NCI-H446 (cell line): ENCODE measurements at regions not wholly inside any gene's neighbourhood (a gene's known extent, or its start where the extent isn't known, plus 50 kb on each side); places are given as distances from the start of the nearest gene placed in this dataset.
"Not testable (repeated sequence)": the region's sequence is repeated elsewhere in the genome, so short reads cannot be mapped to it uniquely, and the experiment has no call there.

Experiments used
- DNase-seq, 2 experiments: peaks; one replicate each; lab custom pipeline; 2025; lab: John Stamatoyannopoulos, UW

DNA sequence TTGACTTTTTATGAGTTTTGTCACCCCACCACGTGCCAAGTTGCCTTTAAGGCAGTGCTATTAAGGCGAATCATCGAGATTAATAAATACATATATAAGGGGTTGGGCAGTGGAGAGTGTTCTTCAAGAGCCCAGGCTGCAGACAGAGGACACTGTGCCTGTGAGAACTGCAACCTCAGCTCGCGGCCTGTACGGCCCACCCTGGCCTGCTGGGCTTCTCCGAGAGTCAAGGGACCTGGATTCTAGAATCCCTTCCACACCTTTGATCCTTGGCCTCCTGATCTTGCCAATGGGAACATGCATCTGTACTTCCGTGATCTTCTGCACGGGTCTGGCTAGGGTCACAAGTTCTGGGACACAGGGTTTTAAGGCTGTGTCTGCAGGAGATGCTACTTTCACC is 54.5 kb downstream of the IRX5 start:
- DNase-seq = no peak

DNA sequence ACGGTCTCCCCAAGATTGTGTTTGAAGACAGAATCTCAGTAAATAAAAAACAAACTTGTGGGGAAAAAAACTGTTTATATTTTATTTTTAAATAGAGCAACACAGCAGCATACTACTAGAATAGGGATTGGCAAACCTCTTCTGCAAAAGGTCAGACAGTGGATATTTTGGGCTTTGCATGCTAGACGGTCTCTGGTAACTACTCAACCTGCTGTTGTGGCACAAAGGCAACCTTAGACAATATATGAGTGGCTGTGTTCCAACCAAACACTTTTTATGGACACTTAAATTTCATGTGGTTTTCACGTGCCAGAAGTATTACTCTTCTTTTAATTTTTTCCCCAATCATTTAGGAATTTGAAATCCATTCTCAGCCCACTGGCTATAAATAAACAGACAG is 55.0 kb downstream of the IRX5 start:
- no peak for DNase-seq

- DNase-seq = no peak
Measured at GRCh38 chr16:54986409-54986808, 55.7 kb downstream of the IRX5 start.

DNA sequence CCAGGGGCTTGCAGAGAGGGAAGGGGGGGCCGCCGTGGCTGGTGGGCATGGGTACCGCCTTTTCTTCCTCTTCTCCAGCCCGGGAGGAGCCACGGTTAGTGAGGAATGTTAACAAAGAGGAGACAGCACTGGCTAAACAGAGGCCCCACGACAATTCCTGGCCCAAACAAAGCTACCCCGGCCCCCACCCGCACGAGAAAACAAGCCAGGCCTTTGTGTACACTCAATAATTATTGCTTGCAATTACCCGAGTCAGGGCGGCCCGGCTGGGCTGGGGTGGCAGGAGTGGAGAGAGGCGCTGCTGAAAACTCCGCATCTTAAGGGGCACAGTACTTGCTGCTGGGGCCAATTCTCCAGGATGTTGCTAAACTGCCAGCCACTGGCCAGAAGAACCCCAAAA is 56.4 kb downstream of the IRX5 start:
- DNase-seq = no peak

DNA sequence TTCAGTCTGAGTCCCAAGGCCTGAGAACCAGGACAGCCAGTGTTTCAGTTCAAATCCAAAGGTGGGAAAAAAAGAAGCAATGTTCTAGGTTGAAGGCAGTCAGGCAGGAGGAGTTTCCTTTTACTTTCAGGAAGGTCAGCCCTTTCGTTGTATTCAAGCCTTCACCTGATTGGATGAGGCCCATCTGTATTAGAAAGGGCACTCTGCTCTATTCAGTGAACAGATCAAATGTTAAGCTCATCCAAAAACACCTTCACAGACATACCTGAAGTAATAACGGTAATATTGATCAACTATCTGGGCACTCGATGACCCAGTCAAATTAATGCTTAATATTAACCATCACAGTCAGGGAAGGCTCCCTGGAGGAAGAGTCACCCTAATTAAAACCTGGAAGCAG is 60.9 kb downstream of the IRX5 start:
- DNase-seq = no peak

GRCh38 chr16:54991946-54992345 is 61.3 kb downstream of the IRX5 start:
- DNase-seq = not testable (repeated sequence)

- no peak for DNase-seq
Measured at GRCh38 chr16:54993106-54993895, 62.6 kb downstream of the IRX5 start.

DNA sequence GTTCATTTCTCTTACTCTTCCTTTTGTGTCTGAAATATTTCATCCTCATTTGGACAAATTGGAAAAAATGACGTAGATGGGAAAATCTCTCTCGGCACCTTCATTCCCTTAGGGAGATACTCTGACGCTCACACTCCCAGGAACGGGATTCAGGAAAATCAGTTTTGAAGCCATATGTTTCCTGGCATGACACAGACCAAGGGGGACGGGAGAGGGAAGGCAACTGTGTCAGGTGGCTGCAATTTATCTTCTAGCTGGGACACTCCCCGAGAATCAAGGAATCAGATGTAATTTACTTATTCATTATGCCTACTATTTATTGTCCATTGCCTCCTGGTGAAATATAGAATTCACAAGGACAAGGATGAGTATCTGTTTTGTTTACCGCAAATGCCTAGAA is 65.5 kb downstream of the IRX5 start:
- DNase-seq = no peak

GRCh38 chr16:54998834-54999233 is 68.2 kb downstream of the IRX5 start:
- no peak for DNase-seq

DNA sequence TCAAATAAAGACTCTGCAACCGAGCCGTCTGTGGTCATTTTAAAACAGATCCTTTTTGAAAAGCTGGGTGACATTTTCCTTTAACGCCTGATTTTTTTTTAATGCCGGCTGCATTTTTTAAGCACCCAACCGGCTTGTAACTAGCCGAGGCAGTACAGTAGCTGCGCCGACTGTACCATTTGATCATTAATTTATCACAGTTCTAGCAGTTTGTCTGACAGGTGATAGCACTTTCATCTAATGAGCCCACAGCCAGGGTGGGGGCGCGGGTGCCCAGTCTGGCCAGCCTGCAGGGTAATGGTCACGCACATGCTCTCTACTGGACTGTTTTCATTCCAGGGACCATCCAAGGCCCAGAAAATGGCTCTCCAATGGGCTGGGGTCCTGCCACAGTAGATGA is 68.8 kb downstream of the IRX5 start:
- no peak for DNase-seq

- DNase-seq = no peak
Measured at GRCh38 chr16:55000595-55000994, 69.9 kb downstream of the IRX5 start.

- DNase-seq = no peak
Measured at GRCh38 chr16:55001931-55002330, 71.3 kb downstream of the IRX5 start.

- DNase-seq = no peak
Measured at GRCh38 chr16:55002419-55002818, 71.8 kb downstream of the IRX5 start.

DNA sequence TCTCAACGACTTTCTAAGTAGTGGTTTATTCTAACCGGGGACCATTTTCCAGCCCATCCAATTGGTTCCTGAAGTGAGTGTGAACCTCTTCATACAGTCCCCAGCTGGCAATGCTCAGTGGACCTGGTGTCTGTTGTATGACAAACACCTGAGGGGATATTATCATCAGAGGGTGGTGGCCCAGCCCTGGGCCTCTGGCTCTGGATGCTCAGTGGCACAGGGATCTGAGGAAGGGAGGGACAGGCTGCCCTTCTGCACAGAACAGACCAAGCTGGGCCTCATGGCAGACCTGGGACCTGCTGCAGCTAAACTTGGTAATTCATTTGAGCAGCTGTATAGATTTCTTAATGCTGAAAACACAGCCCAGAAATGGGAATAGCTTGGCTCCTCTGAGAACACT is 72.6 kb downstream of the IRX5 start:
- no peak for DNase-seq

- DNase-seq = no peak
Measured at GRCh38 chr16:55003916-55004315, 73.3 kb downstream of the IRX5 start.

GRCh38 chr16:55007504-55007903 is 76.8 kb downstream of the IRX5 start:
- peak in 1 of 2 experiments; percentile 2 for DNase-seq

- no peak for DNase-seq
Measured at GRCh38 chr16:55008836-55009510, 78.3 kb downstream of the IRX5 start.

- no peak for DNase-seq
Measured at GRCh38 chr16:55009581-55009980, 78.9 kb downstream of the IRX5 start.

DNA sequence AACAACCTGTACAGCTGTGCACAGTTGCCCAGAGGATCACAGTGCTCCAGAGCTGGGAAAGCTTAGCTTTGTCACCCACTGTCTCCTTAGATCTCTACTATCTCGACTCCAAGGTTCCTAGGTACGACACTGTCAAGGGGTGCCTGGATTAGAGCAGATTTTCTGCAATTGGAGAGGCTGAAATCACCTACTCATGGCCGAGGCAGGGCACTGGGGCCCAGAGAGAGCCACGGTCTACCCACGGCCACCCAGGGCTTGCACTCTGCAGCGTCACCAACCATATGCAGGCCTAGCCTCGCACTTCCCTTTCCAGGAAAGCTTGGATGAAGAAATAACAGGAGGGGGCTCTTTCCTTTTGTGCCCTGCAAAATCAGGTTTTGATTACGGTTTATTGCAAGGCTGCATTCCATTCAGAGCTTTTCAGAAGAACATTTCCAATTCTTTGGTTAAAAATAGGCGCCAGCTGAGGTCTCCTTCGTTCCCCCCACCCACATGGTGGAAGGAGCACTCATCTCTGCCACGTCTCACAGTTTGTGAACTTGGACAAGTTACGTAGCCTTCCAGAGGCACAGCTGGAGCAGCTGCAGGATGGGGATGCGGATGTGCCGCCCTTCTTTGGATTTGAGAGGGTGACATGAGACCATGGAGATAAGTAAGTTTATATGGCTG is 80.0 kb downstream of the IRX5 start:
- no peak for DNase-seq

- DNase-seq = no peak
Measured at GRCh38 chr16:55012362-55012761, 81.7 kb downstream of the IRX5 start.

DNA sequence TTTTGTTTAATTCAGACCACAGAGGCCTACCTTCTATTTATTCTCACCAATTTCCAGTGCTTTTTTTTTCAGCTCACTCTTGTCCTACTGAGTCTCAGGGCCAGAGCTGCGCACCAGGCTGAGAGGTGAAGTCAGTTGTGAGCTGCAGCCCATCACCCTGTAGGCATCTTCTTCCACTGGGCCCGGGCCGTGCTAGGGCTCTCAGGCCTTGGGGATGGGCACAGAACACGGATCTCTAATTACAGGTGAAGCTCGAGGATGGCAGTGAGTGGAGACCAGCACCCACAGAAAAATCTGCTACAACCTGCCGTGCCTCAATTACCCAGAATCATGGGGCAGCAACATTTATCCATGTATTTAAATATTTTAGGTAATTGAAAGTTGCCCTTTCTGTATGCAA is 82.1 kb downstream of the IRX5 start:
- no peak for DNase-seq

GRCh38 chr16:55014022-55014421 is 83.4 kb downstream of the IRX5 start:
- DNase-seq = no peak
